MM.1S (cell line): ENCODE measurements at regions not wholly inside any gene's neighbourhood (a gene's known extent, or its start where the extent isn't known, plus 50 kb on each side); places are given as distances from the start of the nearest gene placed in this dataset.

Experiments
- DNase-seq: peaks from one replicate; pipeline ENCODE4 v3.0.0-alpha.2; 2015
- H2AFZ ChIP-seq: fragments of 300-600 bp; sonication (generic); 2 replicates; pipeline ENCODE4 v1.6.0; 2016; ENCODE audit warnings: antibody characterized with exemption, low read length
- H3F3A ChIP-seq: fragments of 300-600 bp; sonication (generic); 2 replicates; pipeline ENCODE4 v1.6.1; 2016; ENCODE audit warnings: mild to moderate bottlenecking, antibody characterized with exemption, low read length, moderate library complexity, mixed read lengths; ENCODE audit not compliant: insufficient read depth
- H3K27ac ChIP-seq: fragments of 300-600 bp; sonication (generic); 2 replicates; pipeline ENCODE4 v1.5.1; 2016; ENCODE audit warnings: mild to moderate bottlenecking, low read length
- H3K27me3 ChIP-seq: fragments of 300-600 bp; sonication (generic); replicated peaks from 2 replicates; pipeline ENCODE4 v1.6.0; 2016; ENCODE audit warnings: low read length; ENCODE audit not compliant: insufficient read depth
- H3K36me3 ChIP-seq: fragments of 300-600 bp; sonication (generic); replicated peaks from 2 replicates; pipeline ENCODE4 v1.6.1; 2016; ENCODE audit warnings: mild to moderate bottlenecking, low read length, mixed read lengths; ENCODE audit not compliant: insufficient read depth
- H3K4me1 ChIP-seq: fragments of 300-600 bp; sonication (generic); 2 replicates; pipeline ENCODE4 v1.6.1; 2016; ENCODE audit warnings: low read length, mixed read lengths
- H3K4me2 ChIP-seq: fragments of 300-600 bp; sonication (generic); 2 replicates; pipeline ENCODE4 v1.6.0; 2016; ENCODE audit warnings: low read depth, low read length
- H3K4me3 ChIP-seq: fragments of 300-600 bp; sonication (generic); 2 replicates; pipeline ENCODE4 v1.5.1; 2016; ENCODE audit warnings: low read length, mixed read lengths
- H3K79me2 ChIP-seq: fragments of 300-600 bp; sonication (generic); 2 replicates; pipeline ENCODE4 v1.6.1; 2016; ENCODE audit warnings: mixed run types, low read length, mixed read lengths
- H3K9ac ChIP-seq: fragments of 300-600 bp; sonication (generic); 2 replicates; pipeline ENCODE4 v1.6.1; 2016; ENCODE audit warnings: low read length, mixed read lengths
- H3K9me2 ChIP-seq: fragments of 300-600 bp; sonication (generic); replicated peaks from 2 replicates; pipeline ENCODE4 v1.6.1; 2016; ENCODE audit warnings: mild to moderate bottlenecking, low read length, mixed read lengths; ENCODE audit not compliant: insufficient read depth
- H3K9me3 ChIP-seq: fragments of 300-600 bp; sonication (generic); replicated peaks from 2 replicates; pipeline ENCODE4 v1.6.1; 2016; ENCODE audit warnings: mild to moderate bottlenecking, low read length, mixed read lengths; ENCODE audit not compliant: insufficient read depth
- H4K20me1 ChIP-seq: fragments of 300-600 bp; sonication (generic); 2 replicates; pipeline ENCODE4 v1.6.1; 2016; ENCODE audit warnings: mild to moderate bottlenecking, low read length, moderate library complexity, mixed read lengths; ENCODE audit not compliant: insufficient read depth
- CTCF ChIP-seq: fragments of 300-600 bp; sonication (generic); IDR thresholded peaks from 2 replicates; pipeline ENCODE4 v1.5.1; 2016; ENCODE audit warnings: antibody characterized with exemption, low read length, mixed read lengths
- EZH2 ChIP-seq: fragments of 300-600 bp; sonication (generic); optimal IDR thresholded peaks from 2 replicates; pipeline ENCODE3; 2017; ENCODE audit warnings: low read depth, mild to moderate bottlenecking, antibody characterized with exemption, low read length, mixed read lengths
- EZH2phosphoT487 ChIP-seq: fragments of 300-600 bp; sonication (generic); IDR thresholded peaks from 2 replicates; pipeline ENCODE4 v1.6.1; 2018; ENCODE audit warnings: antibody characterized with exemption, low read length

GRCh38 chr11:134480136-134480712 lies 68.2 kb upstream of the B3GAT1 start:
- H3K4me3 ChIP-seq = no peak overlapping the region
- no peaks in the 10 kb centered on the region for H3K9me2 ChIP-seq
- H3K9ac ChIP-seq = no peak overlapping the region
- no peak overlapping the region for H3K4me2 ChIP-seq
- no peak overlapping the region for H2AFZ ChIP-seq
- no peaks in the 10 kb centered on the region for H3K79me2 ChIP-seq
- no peak for DNase-seq
- H3F3A ChIP-seq = no peaks in the 10 kb centered on the region
- no peaks in the 10 kb centered on the region for H3K36me3 ChIP-seq
- H3K27ac ChIP-seq = no peak overlapping the region
- H3K4me1 ChIP-seq = no peaks in the 10 kb centered on the region
- no peaks in the 10 kb centered on the region for H3K27me3 ChIP-seq
- no peaks in the 10 kb centered on the region for H3K9me3 ChIP-seq
- TF ChIP-seq EZH2 (no peak), CTCF (no peak), EZH2phosphoT487 (no peak)
- H4K20me1 ChIP-seq = no peaks in the 10 kb centered on the region

GRCh38 chr11:134479206-134480135 lies 67.4 kb upstream of the B3GAT1 start:
- H2AFZ ChIP-seq = no peak overlapping the region
- no peaks in the 10 kb centered on the region for H3K9me3 ChIP-seq
- H3K9me2 ChIP-seq = no peaks in the 10 kb centered on the region
- H3K9ac ChIP-seq = no peak overlapping the region
- H3K27ac ChIP-seq = no peak overlapping the region
- no peak overlapping the region for H3K4me3 ChIP-seq
- H3K27me3 ChIP-seq = no peaks in the 10 kb centered on the region
- H3K4me2 ChIP-seq = no peak overlapping the region
- H4K20me1 ChIP-seq = no peaks in the 10 kb centered on the region
- no peak for DNase-seq
- no peaks in the 10 kb centered on the region for H3F3A ChIP-seq
- no peaks in the 10 kb centered on the region for H3K36me3 ChIP-seq
- no peaks in the 10 kb centered on the region for H3K79me2 ChIP-seq
- H3K4me1 ChIP-seq = no peaks in the 10 kb centered on the region
- TF ChIP-seq EZH2phosphoT487 = no peak
- TF ChIP-seq EZH2 = no peak
- TF ChIP-seq CTCF = no peak

GRCh38 chr11:134478611-134479010 lies 66.6 kb upstream of the B3GAT1 start:
- Histone ChIP-seq H3K4me2 (no peak overlapping the region), H4K20me1 (no peaks in the 10 kb centered on the region), H3K9me2 (no peaks in the 10 kb centered on the region), H3K9ac (no peak overlapping the region), H3K4me3 (no peak overlapping the region), H3K9me3 (no peaks in the 10 kb centered on the region), H3K27ac (no peak overlapping the region), H3K4me1 (no peaks in the 10 kb centered on the region), H3F3A (no peaks in the 10 kb centered on the region), H2AFZ (no peak overlapping the region), H3K27me3 (no peaks in the 10 kb centered on the region), H3K79me2 (no peaks in the 10 kb centered on the region), H3K36me3 (no peaks in the 10 kb centered on the region)
- DNase-seq = no peak
- TF ChIP-seq EZH2 (no peak), EZH2phosphoT487 (no peak), CTCF (no peak)
